Uterus (tissue), 2 donors: ENCODE measurements at regions not wholly inside any gene's neighbourhood (a gene's known extent, or its start where the extent isn't known, plus 50 kb on each side); places are given as distances from the start of the nearest gene placed in this dataset.

Experiments used
- CTCF ChIP-seq, 4 experiments: fragments of 200-600 bp in 2 of 4; fragments of 450-650 bp in 2 of 4; sonication (generic) in 2 of 4; IDR thresholded peaks; one replicate each; pipeline ENCODE4 v1.5.1; 2016 to 2019; ENCODE audit warnings: antibody characterized with exemption in 4 of 4, mild to moderate bottlenecking in 2 of 4, moderate library complexity in 1 of 4
- POLR2A ChIP-seq, 2 donors: fragments of 450-650 bp; IDR thresholded peaks; one replicate each; pipeline ENCODE4 v1.6.1; 2016; ENCODE audit warnings: antibody characterized with exemption in 2 of 2, mild to moderate bottlenecking in 1 of 2, moderate library complexity in 1 of 2

GRCh38 chr4:18767921-18768320 is 746.4 kb upstream of the LCORL start:
- TF ChIP-seq CTCF (IDR thresholded peaks at IDR 0.05) (no peak), POLR2A (IDR thresholded peaks at IDR 0.05) (no peak)
